GM19328 (cell line): ENCODE measurements at regions not wholly inside any gene's neighbourhood (a gene's known extent, or its start where the extent isn't known, plus 50 kb on each side); places are given as distances from the start of the nearest gene placed in this dataset.

Experiments used
- ATAC-seq: cut with Tn5 transposase; IDR thresholded peaks from one replicate; pipeline ENCODE4 v1.9.1; 2021; ENCODE audit warnings: mild to moderate bottlenecking, moderate library complexity; ENCODE audit not compliant: unreplicated experiment

GRCh38 chr10:6660460-6660859 is 80.4 kb upstream of the PRKCQ start:
- no peak for ATAC-seq

GRCh38 chr10:6659451-6659850 is 79.4 kb upstream of the PRKCQ start:
- no peak for ATAC-seq

- no peak for ATAC-seq
Measured at GRCh38 chr10:6657669-6658068, 77.6 kb upstream of the PRKCQ start.

GRCh38 chr10:6657196-6657595 is 77.1 kb upstream of the PRKCQ start:
- ATAC-seq = no peak

- ATAC-seq = no peak
Measured at GRCh38 chr10:6654571-6654970, 74.5 kb upstream of the PRKCQ start.

- no peak for ATAC-seq
Measured at GRCh38 chr10:6650586-6650985, 70.5 kb upstream of the PRKCQ start.

GRCh38 chr10:6649903-6650302 is 69.8 kb upstream of the PRKCQ start:
- no peak for ATAC-seq

GRCh38 chr10:6648894-6649720 is 69.0 kb upstream of the PRKCQ start:
- no peak for ATAC-seq

- ATAC-seq = no peak
Measured at GRCh38 chr10:6647811-6648526, 67.9 kb upstream of the PRKCQ start.

- ATAC-seq = no peak
Measured at GRCh38 chr10:6643962-6644361, 63.9 kb upstream of the PRKCQ start.

GRCh38 chr10:6642876-6643275 is 62.8 kb upstream of the PRKCQ start:
- no peak for ATAC-seq

GRCh38 chr10:6640433-6641040 is 60.5 kb upstream of the PRKCQ start:
- no peak for ATAC-seq

- no peak for ATAC-seq
Measured at GRCh38 chr10:6637053-6637452, 57.0 kb upstream of the PRKCQ start.

GRCh38 chr10:6635784-6636183 is 55.7 kb upstream of the PRKCQ start:
- no peak for ATAC-seq
